ENCODE measurements at regions not wholly inside any gene's neighbourhood (a gene's known extent, or its start where the extent isn't known, plus 50 kb on each side); places are given as distances from the start of the nearest gene placed in this dataset.

DNA sequence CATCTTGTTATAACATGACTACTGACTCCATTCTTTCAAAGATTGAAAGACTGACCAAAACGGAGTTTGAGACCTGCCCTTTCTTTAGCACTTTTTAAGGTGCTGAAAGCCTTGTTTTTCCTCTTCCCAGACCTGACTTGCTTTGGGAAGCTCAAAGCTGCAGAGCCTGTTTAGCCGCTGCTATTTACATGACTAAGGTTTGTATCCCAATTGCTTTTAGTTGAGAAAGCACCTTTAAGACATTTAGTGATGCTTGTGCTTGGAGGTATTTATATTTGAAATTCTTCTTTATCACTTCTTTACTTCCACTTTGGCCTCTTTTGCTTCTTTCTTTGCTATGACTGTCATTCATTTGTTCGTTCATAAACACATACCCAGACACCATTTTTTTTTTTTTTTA, 182.6 kb upstream of the ELL2 start:
- Histone ChIP-seq H3K4me2 (ENCODE audit: insufficient read depth in 1 of 2, low read depth in 2 of 2, low read length in 2 of 2) (peak overlapping the region in 1 of 2 experiments; percentile 21; a peak in 2 of 4 replicates), H3K27me3 (replicated peaks in 1 of 4; ENCODE audit: control insufficient read depth in 3 of 4, extremely low read depth in 1 of 4, insufficient read depth in 3 of 4, low read length in 3 of 4) (no peaks in the 10 kb centered on the region), H2BK20ac (ENCODE audit: low read length) (no peak overlapping the region), H3K4me1 (replicated peaks in 1 of 4; ENCODE audit: control insufficient read depth in 3 of 4, insufficient read depth in 4 of 4, low read length in 3 of 4) (peaks cover 0 to 24% (median 11%) of the 10 kb centered on the region in 4 experiments; a peak in 3 of 7 replicates), H2BK15ac (ENCODE audit: low read length) (no peak overlapping the region), H3K23me2 (ENCODE audit: low read depth, low read length) (no peaks in the 10 kb centered on the region), H3K79me2 (ENCODE audit: control insufficient read depth in 1 of 2, insufficient read depth in 2 of 2, low read length in 2 of 2) (no peaks in the 10 kb centered on the region), H2BK120ac (replicated peaks; ENCODE audit: low read depth, low read length) (no peak overlapping the region), H4K8ac (ENCODE audit: extremely low read depth, insufficient read depth, low read length) (no peak overlapping the region), H3K23ac (ENCODE audit: insufficient read length) (no peak overlapping the region), H2AK5ac (ENCODE audit: low read depth, low read length) (no peak overlapping the region), H2BK5ac (ENCODE audit: low read depth, low read length) (no peak overlapping the region), H3K36me3 (ENCODE audit: control insufficient read depth in 2 of 4, insufficient read depth in 4 of 4, low read length in 3 of 4) (no peaks in the 10 kb centered on the region), H3K18ac (ENCODE audit: extremely low read depth, low read length) (no peak overlapping the region), H3K14ac (ENCODE audit: insufficient read length) (no peak overlapping the region), H3K9me3 (ENCODE audit: insufficient read depth in 2 of 2, low read depth in 1 of 2, low read length in 1 of 2) (no peaks in the 10 kb centered on the region), H4K20me1 (replicated peaks in 1 of 2; ENCODE audit: control insufficient read depth in 1 of 2, insufficient read depth in 2 of 2, low read length in 2 of 2) (no peaks in the 10 kb centered on the region), H4K91ac (replicated peaks; ENCODE audit: insufficient read length, low read length) (no peak overlapping the region), H2AFZ (ENCODE audit: low read length) (peak overlapping the region; percentile 31; the same call in 1 of the 2 replicates), H3K9ac (replicated peaks in 1 of 4; ENCODE audit: extremely low read depth in 1 of 4, low read depth in 3 of 4, low read length in 3 of 4) (no peak overlapping the region), H3K4ac (replicated peaks; ENCODE audit: insufficient read length, low read depth, low read length) (no peak overlapping the region), H3K4me3 (ENCODE audit: extremely low read depth in 1 of 4, insufficient read depth in 2 of 4, low read depth in 3 of 4, low read length in 4 of 4) (peak overlapping the region in 2 of 4 experiments; percentile 1 to 37; a peak in 1 of 8 replicates), H3K79me1 (ENCODE audit: low read depth, low read length) (no peaks in the 10 kb centered on the region), H4K5ac (ENCODE audit: insufficient read length, low read depth, low read length) (no peak overlapping the region), H3K27ac (ENCODE audit: low read depth, low read length) (no peak overlapping the region), H2BK12ac (ENCODE audit: low read depth, low read length) (no peak overlapping the region), H3K56ac (replicated peaks; ENCODE audit: insufficient read length, low read depth, low read length) (no peak overlapping the region)
- DNase-seq (ENCODE audit: low read depth in 1 of 2, low spot score in 2 of 2) (peak in 1 of 2 experiments; percentile 31), FAIRE-seq (peak; percentile 98)
- ChIA-PET POLR2A (ENCODE audit: partially characterized antibody) (no interaction called here), CTCF (ENCODE audit: partially characterized antibody) (no interaction called here)
- WGBS, 2 experiments (ENCODE audit: extremely low coverage in 1 of 2, insufficient coverage in 1 of 2, insufficient read length in 1 of 2, insufficient replicate concordance in 2 of 2, low coverage in 1 of 2, low lambda C conversion rate in 2 of 2, missing lambda C conversion rate in 1 of 2), result 10% methylated on average over 3 of the region's 3 CpGs; no CpG with 5 or more reads in 1 of the 2 experiments
- no peak for TF ChIP-seq EGR1 (IDR thresholded peaks at IDR 0.05; ENCODE audit: borderline replicate concordance, low read depth, low read length)
- TF ChIP-seq BCL11A (IDR thresholded peaks at IDR 0.05; ENCODE audit: low read depth in 2 of 2, low read length in 2 of 2), result peak in 1 of 2 experiments; percentile 82
- no peak for TF ChIP-seq KDM5A (IDR thresholded peaks at IDR 0.05; ENCODE audit: low read length)
- peak; percentile 94 for TF ChIP-seq ASH2L (IDR thresholded peaks at IDR 0.05; ENCODE audit: low read length)
- TF ChIP-seq RXRA (IDR thresholded peaks at IDR 0.05; ENCODE audit: insufficient read depth, low read depth, low read length), result no peak
- TF ChIP-seq SP4 (IDR thresholded peaks at IDR 0.05; ENCODE audit: low read length), result no peak
- no peak for TF ChIP-seq RFX5 (IDR thresholded peaks at IDR 0.05; ENCODE audit: borderline replicate concordance, low read depth, low read length)
- TF ChIP-seq TCF12 (IDR thresholded peaks at IDR 0.05; ENCODE audit: low read depth, low read length), result no peak
- TF ChIP-seq PHF8 (conservative IDR thresholded peaks at IDR 0.05; ENCODE audit: low read depth, low read length), result no peak
- no peak for TF ChIP-seq ZNF274 (IDR thresholded peaks at IDR 0.05; ENCODE audit: borderline replicate concordance, extremely low read depth, low read length)
- TF ChIP-seq SIX5 (IDR thresholded peaks at IDR 0.05; ENCODE audit: low read depth, low read length), result no peak
- no peak for TF ChIP-seq POLR2A (IDR thresholded peaks at IDR 0.05; ENCODE audit: control extremely low read depth in 1 of 2, low read depth in 2 of 2, low read length in 2 of 2)
- peak in 1 of 2 experiments; percentile 31; a peak in 1 of 4 replicates for TF ChIP-seq HDAC2 (IDR thresholded peaks at IDR 0.05; ENCODE audit: borderline replicate concordance in 1 of 2, low read depth in 2 of 2, low read length in 2 of 2)
- TF ChIP-seq, protein P1, sequence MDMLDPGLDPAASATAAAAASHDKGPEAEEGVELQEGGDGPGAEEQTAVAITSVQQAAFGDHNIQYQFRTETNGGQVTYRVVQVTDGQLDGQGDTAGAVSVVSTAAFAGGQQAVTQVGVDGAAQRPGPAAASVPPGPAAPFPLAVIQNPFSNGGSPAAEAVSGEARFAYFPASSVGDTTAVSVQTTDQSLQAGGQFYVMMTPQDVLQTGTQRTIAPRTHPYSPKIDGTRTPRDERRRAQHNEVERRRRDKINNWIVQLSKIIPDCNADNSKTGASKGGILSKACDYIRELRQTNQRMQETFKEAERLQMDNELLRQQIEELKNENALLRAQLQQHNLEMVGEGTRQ (IDR thresholded peaks at IDR 0.05; ENCODE audit: low read length), result no peak

Measured in H1 (cell line).